Tibial nerve (tissue), 4 donors: ENCODE measurements at regions not wholly inside any gene's neighbourhood (a gene's known extent, or its start where the extent isn't known, plus 50 kb on each side); places are given as distances from the start of the nearest gene placed in this dataset.

Experiments used
- CTCF ChIP-seq, 5 experiments: fragments of 200-600 bp in 3 of 5; fragments of 450-650 bp in 2 of 5; sonication (generic) in 3 of 5; IDR thresholded peaks; one replicate each; pipeline ENCODE4 v1.5.1; 2016 to 2019; ENCODE audit warnings: antibody characterized with exemption in 5 of 5, mild to moderate bottlenecking in 3 of 5, moderate library complexity in 2 of 5
- EP300 ChIP-seq, 2 donors: sonication (generic); formaldehyde crosslinking; IDR thresholded peaks; one replicate each; pipeline ENCODE4 v1.6.1; 2017; ENCODE audit warnings: antibody characterized with exemption in 2 of 2, mild to moderate bottlenecking in 1 of 2
- POLR2A ChIP-seq, 2 donors: fragments of 450-650 bp; IDR thresholded peaks; one replicate each; pipeline ENCODE4 v1.6.1; 2017; ENCODE audit warnings: antibody characterized with exemption in 2 of 2, mild to moderate bottlenecking in 2 of 2, moderate library complexity in 2 of 2

GRCh38 chr1:66452162-66452561 is 81.8 kb upstream of the SGIP1 start:
- TF ChIP-seq CTCF (IDR thresholded peaks at IDR 0.05), result no peak
- TF ChIP-seq POLR2A (IDR thresholded peaks at IDR 0.05), result no peak
- no peak for TF ChIP-seq EP300 (IDR thresholded peaks at IDR 0.05)
